GM23338 (cell line): ENCODE measurements at regions not wholly inside any gene's neighbourhood (a gene's known extent, or its start where the extent isn't known, plus 50 kb on each side); places are given as distances from the start of the nearest gene placed in this dataset.

Experiments
- ATAC-seq: fragments of 200-7000 bp; cut with Tn5 transposase; 3 replicates; pipeline ENCODE4 v1.9.1; 2020
- DNase-seq: peaks from one replicate; pipeline ENCODE4 v3.0.0-alpha.2; 2015; ENCODE audit warnings: low spot score
- H2AFZ ChIP-seq: fragments of 200-600 bp; sonication (generic); 2 replicates; pipeline ENCODE4 v1.8.0; 2016; ENCODE audit warnings: antibody characterized with exemption, mild to moderate bottlenecking, moderate library complexity
- H3F3A ChIP-seq: fragments of 200-600 bp; sonication (generic); replicated peaks from 2 replicates; pipeline ENCODE4 v1.8.0; 2017; ENCODE audit warnings: antibody characterized with exemption, mixed run types, low read depth
- H3K27ac ChIP-seq: fragments of 200-600 bp; sonication (generic); 2 replicates; pipeline ENCODE4 v1.6.1; 2016; ENCODE audit warnings: low read depth
- H3K27me3 ChIP-seq: fragments of 200-600 bp; sonication (generic); 2 replicates; pipeline ENCODE4 v1.8.0; 2016; ENCODE audit warnings: mild to moderate bottlenecking, mixed run types, moderate library complexity; ENCODE audit not compliant: insufficient read depth
- H3K36me3 ChIP-seq: fragments of 200-600 bp; sonication (generic); 2 replicates; pipeline ENCODE4 v1.8.0; 2016; ENCODE audit warnings: mild to moderate bottlenecking; ENCODE audit not compliant: insufficient read depth
- H3K4me1 ChIP-seq: fragments of 200-600 bp; sonication (generic); 2 replicates; pipeline ENCODE4 v1.8.0; 2016; ENCODE audit warnings: mild to moderate bottlenecking, moderate library complexity; ENCODE audit not compliant: insufficient read depth
- H3K4me2 ChIP-seq: fragments of 200-600 bp; sonication (generic); 2 replicates; pipeline ENCODE4 v1.7.1; 2017; ENCODE audit warnings: mixed run types
- H3K4me3 ChIP-seq: fragments of 200-600 bp; sonication (generic); 2 replicates; pipeline ENCODE4 v1.6.1; 2016; ENCODE audit warnings: mixed run types
- H3K79me2 ChIP-seq: fragments of 200-600 bp; sonication (generic); replicated peaks from 2 replicates; pipeline ENCODE4 v1.8.0; 2017; ENCODE audit warnings: mild to moderate bottlenecking; ENCODE audit not compliant: insufficient read depth
- H3K9me2 ChIP-seq: fragments of 200-600 bp; sonication (generic); 2 replicates; pipeline ENCODE4 v1.8.0; 2017; ENCODE audit not compliant: insufficient read depth
- H4K20me1 ChIP-seq: fragments of 200-600 bp; sonication (generic); replicated peaks from 2 replicates; pipeline ENCODE4 v1.8.0; 2017; ENCODE audit warnings: mild to moderate bottlenecking; ENCODE audit not compliant: insufficient read depth
- H3K27ac Mint-ChIP-seq: 2 replicates; pipeline ENCODE4 v1.8.0; 2020; ENCODE audit warnings: inconsistent platforms, mild to moderate bottlenecking, moderate library complexity, mixed read lengths
- H3K27me3 Mint-ChIP-seq: 3 replicates; pipeline ENCODE4 v1.8.0; 2022; ENCODE audit warnings: low read depth, mild to moderate bottlenecking, moderate library complexity, mixed read lengths, inconsistent platforms; ENCODE audit not compliant: insufficient read depth, poor library complexity
- H3K36me3 Mint-ChIP-seq: 3 replicates; pipeline ENCODE4 v1.8.0; 2021; ENCODE audit warnings: low read depth, mild to moderate bottlenecking, inconsistent platforms, moderate library complexity, mixed read lengths
- H3K4me1 Mint-ChIP-seq: 3 replicates; pipeline ENCODE4 v1.8.0; 2020; ENCODE audit warnings: mild to moderate bottlenecking, inconsistent platforms, mixed read lengths
- H3K4me3 Mint-ChIP-seq: 3 replicates; pipeline ENCODE4 v1.8.0; 2021; ENCODE audit warnings: moderate library complexity, mild to moderate bottlenecking, inconsistent platforms, mixed read lengths
- H3K9me3 Mint-ChIP-seq: 3 replicates; pipeline ENCODE4 v1.8.0; 2020; ENCODE audit warnings: moderate library complexity, mild to moderate bottlenecking, inconsistent platforms, mixed read lengths
- EZH2phosphoT487 ChIP-seq: fragments of 200-600 bp; sonication (generic); IDR thresholded peaks from one replicate; pipeline ENCODE4 v1.8.1; 2018; ENCODE audit warnings: antibody characterized with exemption; ENCODE audit not compliant: unreplicated experiment
- POLR2AphosphoS5 ChIP-seq: IDR thresholded peaks from 2 replicates; pipeline ENCODE4 v1.6.1; 2016; ENCODE audit warnings: antibody characterized with exemption, low read depth
- STAT1 ChIP-seq: IDR thresholded peaks from one replicate; pipeline ENCODE4 v1.6.1; 2016; ENCODE audit warnings: antibody characterized with exemption; ENCODE audit not compliant: unreplicated experiment
- ZNF114 ChIP-seq: fragments of 250-450 bp; sonication (Bioruptor Pico); IDR thresholded peaks from 2 replicates; pipeline ENCODE4 v1.5.0; 2020; ENCODE audit warnings: mild to moderate bottlenecking, moderate library complexity
- ZNF331 ChIP-seq: fragments of 250-450 bp; sonication (Bioruptor Pico); IDR thresholded peaks from 2 replicates; pipeline ENCODE4 v1.5.0; 2020; ENCODE audit warnings: low read depth, mild to moderate bottlenecking, moderate library complexity
- TF ChIP-seq, protein P1 (sequence below): IDR thresholded peaks from one replicate; pipeline ENCODE4 v1.6.1; 2018; ENCODE audit warnings: antibody characterized with exemption; ENCODE audit not compliant: unreplicated experiment
- TF ChIP-seq, protein P2 (sequence below), 2 experiments: fragments of 200-600 bp in 1 of 2; sonication (generic) in 1 of 2; conservative IDR thresholded peaks; 2 replicates each; pipeline versions ENCODE4 v1.5.1 to v1.6.1; 2016 to 2017; ENCODE audit warnings: antibody characterized with exemption in 2 of 2, low read depth in 2 of 2, mild to moderate bottlenecking in 2 of 2, moderate library complexity in 1 of 2
- TF ChIP-seq, protein P3 (sequence below): fragments of 250-450 bp; sonication (Bioruptor Pico); IDR thresholded peaks from 2 replicates; pipeline ENCODE4 v1.5.0; 2020; ENCODE audit warnings: mild to moderate bottlenecking, moderate library complexity

DNA sequence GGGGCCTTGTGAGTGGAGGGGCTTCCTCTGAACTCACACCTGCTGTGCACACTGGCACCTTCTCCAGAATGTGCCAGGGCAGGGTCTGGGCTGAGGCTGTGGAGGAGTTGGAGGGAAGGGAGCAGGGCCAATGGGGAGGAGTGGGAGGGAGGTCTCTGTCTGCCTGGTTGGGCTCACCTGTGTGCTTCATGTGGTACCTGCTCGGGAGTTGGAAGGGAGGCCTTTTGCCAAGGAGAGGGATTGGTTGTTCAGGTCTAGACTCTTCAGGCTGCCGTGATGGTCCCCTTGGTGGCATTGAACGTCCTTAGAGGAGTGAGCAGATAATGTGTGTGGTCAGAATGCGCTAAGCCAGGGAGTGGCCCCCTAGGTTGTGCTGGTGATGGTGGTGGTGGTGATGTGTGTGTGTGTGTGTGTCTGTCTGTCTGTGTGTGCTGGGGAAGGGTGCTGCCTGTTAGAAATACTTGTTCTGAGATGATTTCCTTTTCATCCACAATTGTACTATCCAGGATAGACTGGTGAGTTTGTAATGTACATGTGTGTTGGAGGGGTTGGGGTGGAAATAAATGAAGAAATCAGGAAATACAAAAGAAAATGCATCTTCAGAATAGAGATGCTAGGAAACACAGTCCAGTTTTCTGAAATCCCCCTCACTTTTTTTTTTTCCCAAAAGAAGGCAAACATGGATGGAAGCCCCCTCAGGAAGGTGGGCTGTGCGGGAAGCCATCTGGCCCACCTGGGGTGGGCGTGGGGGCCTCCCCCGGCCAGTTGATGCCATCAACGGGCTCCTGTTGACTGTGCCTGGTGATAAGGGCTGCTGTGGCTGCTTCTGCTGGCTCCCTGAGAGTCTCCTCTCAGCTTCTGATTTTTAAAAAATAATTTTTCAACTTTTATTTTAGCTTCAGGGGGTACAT lies 140.5 kb upstream of the ZNF536 start (continued):
- TF ChIP-seq, protein P1, sequence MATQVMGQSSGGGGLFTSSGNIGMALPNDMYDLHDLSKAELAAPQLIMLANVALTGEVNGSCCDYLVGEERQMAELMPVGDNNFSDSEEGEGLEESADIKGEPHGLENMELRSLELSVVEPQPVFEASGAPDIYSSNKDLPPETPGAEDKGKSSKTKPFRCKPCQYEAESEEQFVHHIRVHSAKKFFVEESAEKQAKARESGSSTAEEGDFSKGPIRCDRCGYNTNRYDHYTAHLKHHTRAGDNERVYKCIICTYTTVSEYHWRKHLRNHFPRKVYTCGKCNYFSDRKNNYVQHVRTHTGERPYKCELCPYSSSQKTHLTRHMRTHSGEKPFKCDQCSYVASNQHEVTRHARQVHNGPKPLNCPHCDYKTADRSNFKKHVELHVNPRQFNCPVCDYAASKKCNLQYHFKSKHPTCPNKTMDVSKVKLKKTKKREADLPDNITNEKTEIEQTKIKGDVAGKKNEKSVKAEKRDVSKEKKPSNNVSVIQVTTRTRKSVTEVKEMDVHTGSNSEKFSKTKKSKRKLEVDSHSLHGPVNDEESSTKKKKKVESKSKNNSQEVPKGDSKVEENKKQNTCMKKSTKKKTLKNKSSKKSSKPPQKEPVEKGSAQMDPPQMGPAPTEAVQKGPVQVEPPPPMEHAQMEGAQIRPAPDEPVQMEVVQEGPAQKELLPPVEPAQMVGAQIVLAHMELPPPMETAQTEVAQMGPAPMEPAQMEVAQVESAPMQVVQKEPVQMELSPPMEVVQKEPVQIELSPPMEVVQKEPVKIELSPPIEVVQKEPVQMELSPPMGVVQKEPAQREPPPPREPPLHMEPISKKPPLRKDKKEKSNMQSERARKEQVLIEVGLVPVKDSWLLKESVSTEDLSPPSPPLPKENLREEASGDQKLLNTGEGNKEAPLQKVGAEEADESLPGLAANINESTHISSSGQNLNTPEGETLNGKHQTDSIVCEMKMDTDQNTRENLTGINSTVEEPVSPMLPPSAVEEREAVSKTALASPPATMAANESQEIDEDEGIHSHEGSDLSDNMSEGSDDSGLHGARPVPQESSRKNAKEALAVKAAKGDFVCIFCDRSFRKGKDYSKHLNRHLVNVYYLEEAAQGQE, result no peak
- TF ChIP-seq EZH2phosphoT487, result no peak

DNA sequence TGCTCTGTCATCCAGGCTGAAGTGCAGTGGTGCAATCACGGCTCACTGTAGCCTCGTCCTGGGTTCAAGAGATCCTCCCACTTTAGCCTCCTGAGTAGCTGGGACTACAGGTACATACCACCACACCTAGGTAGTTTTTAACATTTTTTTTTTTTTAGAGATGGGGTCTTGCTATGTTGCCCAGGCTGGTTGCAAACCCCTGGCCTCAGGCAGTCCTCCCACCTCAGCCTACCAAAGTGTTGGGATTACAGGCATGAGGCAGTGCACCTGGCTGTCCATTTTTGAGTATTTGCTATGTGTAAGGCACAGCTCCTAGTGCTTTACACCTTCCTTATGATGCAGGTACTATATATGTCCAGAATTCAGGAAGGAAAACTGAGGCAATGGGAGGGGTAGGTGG lies 138.8 kb upstream of the ZNF536 start:
- no peak overlapping the region for H3K27ac ChIP-seq
- peaks cover 38% of the 10 kb centered on the region for H3K27me3 ChIP-seq
- DNase-seq (no peak), ATAC-seq (no peak)
- H4K20me1 ChIP-seq, result no peaks in the 10 kb centered on the region
- H3K4me2 ChIP-seq, result no peak overlapping the region
- no peaks in the 10 kb centered on the region for H3K9me3 Mint-ChIP-seq
- no peak overlapping the region for H2AFZ ChIP-seq
- H3K4me3 Mint-ChIP-seq, result no peak overlapping the region
- H3K36me3 Mint-ChIP-seq, result no peaks in the 10 kb centered on the region
- H3K79me2 ChIP-seq, result no peaks in the 10 kb centered on the region
- no peak for TF ChIP-seq ZNF114
- TF ChIP-seq, protein P1, result no peak
- TF ChIP-seq, protein P2, sequence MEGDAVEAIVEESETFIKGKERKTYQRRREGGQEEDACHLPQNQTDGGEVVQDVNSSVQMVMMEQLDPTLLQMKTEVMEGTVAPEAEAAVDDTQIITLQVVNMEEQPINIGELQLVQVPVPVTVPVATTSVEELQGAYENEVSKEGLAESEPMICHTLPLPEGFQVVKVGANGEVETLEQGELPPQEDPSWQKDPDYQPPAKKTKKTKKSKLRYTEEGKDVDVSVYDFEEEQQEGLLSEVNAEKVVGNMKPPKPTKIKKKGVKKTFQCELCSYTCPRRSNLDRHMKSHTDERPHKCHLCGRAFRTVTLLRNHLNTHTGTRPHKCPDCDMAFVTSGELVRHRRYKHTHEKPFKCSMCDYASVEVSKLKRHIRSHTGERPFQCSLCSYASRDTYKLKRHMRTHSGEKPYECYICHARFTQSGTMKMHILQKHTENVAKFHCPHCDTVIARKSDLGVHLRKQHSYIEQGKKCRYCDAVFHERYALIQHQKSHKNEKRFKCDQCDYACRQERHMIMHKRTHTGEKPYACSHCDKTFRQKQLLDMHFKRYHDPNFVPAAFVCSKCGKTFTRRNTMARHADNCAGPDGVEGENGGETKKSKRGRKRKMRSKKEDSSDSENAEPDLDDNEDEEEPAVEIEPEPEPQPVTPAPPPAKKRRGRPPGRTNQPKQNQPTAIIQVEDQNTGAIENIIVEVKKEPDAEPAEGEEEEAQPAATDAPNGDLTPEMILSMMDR (conservative IDR thresholded peaks at IDR 0.05; ENCODE audit: low read depth in 2 of 2), result no peak
- TF ChIP-seq POLR2AphosphoS5, result no peak
- TF ChIP-seq, protein P3, sequence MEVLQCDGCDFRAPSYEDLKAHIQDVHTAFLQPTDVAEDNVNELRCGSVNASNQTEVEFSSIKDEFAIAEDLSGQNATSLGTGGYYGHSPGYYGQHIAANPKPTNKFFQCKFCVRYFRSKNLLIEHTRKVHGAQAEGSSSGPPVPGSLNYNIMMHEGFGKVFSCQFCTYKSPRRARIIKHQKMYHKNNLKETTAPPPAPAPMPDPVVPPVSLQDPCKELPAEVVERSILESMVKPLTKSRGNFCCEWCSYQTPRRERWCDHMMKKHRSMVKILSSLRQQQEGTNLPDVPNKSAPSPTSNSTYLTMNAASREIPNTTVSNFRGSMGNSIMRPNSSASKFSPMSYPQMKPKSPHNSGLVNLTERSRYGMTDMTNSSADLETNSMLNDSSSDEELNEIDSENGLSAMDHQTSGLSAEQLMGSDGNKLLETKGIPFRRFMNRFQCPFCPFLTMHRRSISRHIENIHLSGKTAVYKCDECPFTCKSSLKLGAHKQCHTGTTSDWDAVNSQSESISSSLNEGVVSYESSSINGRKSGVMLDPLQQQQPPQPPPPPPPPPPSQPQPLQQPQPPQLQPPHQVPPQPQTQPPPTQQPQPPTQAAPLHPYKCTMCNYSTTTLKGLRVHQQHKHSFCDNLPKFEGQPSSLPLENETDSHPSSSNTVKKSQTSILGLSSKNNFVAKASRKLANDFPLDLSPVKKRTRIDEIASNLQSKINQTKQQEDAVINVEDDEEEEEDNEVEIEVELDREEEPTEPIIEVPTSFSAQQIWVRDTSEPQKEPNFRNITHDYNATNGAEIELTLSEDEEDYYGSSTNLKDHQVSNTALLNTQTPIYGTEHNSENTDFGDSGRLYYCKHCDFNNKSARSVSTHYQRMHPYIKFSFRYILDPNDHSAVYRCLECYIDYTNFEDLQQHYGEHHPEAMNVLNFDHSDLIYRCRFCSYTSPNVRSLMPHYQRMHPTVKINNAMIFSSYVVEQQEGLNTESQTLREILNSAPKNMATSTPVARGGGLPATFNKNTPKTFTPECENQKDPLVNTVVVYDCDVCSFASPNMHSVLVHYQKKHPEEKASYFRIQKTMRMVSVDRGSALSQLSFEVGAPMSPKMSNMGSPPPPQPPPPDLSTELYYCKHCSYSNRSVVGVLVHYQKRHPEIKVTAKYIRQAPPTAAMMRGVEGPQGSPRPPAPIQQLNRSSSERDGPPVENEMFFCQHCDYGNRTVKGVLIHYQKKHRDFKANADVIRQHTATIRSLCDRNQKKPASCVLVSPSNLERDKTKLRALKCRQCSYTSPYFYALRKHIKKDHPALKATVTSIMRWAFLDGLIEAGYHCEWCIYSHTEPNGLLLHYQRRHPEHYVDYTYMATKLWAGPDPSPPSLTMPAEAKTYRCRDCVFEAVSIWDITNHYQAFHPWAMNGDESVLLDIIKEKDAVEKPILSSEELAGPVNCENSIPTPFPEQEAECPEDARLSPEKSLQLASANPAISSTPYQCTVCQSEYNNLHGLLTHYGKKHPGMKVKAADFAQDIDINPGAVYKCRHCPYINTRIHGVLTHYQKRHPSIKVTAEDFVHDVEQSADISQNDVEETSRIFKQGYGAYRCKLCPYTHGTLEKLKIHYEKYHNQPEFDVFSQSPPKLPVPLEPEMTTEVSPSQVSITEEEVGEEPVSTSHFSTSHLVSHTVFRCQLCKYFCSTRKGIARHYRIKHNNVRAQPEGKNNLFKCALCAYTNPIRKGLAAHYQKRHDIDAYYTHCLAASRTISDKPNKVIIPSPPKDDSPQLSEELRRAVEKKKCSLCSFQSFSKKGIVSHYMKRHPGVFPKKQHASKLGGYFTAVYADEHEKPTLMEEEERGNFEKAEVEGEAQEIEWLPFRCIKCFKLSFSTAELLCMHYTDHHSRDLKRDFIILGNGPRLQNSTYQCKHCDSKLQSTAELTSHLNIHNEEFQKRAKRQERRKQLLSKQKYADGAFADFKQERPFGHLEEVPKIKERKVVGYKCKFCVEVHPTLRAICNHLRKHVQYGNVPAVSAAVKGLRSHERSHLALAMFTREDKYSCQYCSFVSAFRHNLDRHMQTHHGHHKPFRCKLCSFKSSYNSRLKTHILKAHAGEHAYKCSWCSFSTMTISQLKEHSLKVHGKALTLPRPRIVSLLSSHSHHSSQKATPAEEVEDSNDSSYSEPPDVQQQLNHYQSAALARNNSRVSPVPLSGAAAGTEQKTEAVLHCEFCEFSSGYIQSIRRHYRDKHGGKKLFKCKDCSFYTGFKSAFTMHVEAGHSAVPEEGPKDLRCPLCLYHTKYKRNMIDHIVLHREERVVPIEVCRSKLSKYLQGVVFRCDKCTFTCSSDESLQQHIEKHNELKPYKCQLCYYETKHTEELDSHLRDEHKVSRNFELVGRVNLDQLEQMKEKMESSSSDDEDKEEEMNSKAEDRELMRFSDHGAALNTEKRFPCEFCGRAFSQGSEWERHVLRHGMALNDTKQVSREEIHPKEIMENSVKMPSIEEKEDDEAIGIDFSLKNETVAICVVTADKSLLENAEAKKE (CRISPR knock-in tag), result no peak
- TF ChIP-seq STAT1, result no peak
- TF ChIP-seq EZH2phosphoT487, result no peak
- no peak for TF ChIP-seq ZNF331 (CRISPR knock-in tag)
- H3K4me1 Mint-ChIP-seq, result peaks cover 53% of the 10 kb centered on the region
- H3K27me3 Mint-ChIP-seq, result peaks cover 36% of the 10 kb centered on the region
- peaks cover 15% of the 10 kb centered on the region for H3K4me1 ChIP-seq
- no peaks in the 10 kb centered on the region for H3K36me3 ChIP-seq
- H3F3A ChIP-seq, result no peaks in the 10 kb centered on the region
- H3K4me3 ChIP-seq, result no peak overlapping the region
- H3K9me2 ChIP-seq, result no peaks in the 10 kb centered on the region
- H3K27ac Mint-ChIP-seq, result no peak overlapping the region
